ENCODE measurements at regions not wholly inside any gene's neighbourhood (a gene's known extent, or its start where the extent isn't known, plus 50 kb on each side); places are given as distances from the start of the nearest gene placed in this dataset.
"Not testable (repeated sequence)": the region's sequence is repeated elsewhere in the genome, so short reads cannot be mapped to it uniquely, and the experiment has no call there.

- DNase-seq: not testable (repeated sequence)
Measured at GRCh38 chr7:25602730-25603426, 374.6 kb upstream of the NPVF start.

GRCh38 chr7:25603427-25603740 is 375.1 kb upstream of the NPVF start:
- DNase-seq: not testable (repeated sequence)

GRCh38 chr7:25611196-25611595 is 382.9 kb upstream of the NPVF start:
- DNase-seq: no peak

- no peak for DNase-seq
Measured at GRCh38 chr7:25613912-25614311, 385.6 kb upstream of the NPVF start.

GRCh38 chr7:25614415-25614814 is 386.1 kb upstream of the NPVF start:
- DNase-seq: no peak

GRCh38 chr7:25615003-25615402 is 386.7 kb upstream of the NPVF start:
- DNase-seq: no peak

GRCh38 chr7:25615593-25615992 is 387.3 kb upstream of the NPVF start:
- DNase-seq: no peak

- DNase-seq: no peak
Measured at GRCh38 chr7:25617214-25617613, 388.9 kb upstream of the NPVF start.

GRCh38 chr7:25617673-25618072 is 389.4 kb upstream of the NPVF start:
- DNase-seq: no peak

GRCh38 chr7:25619381-25619780 is 391.1 kb upstream of the NPVF start:
- DNase-seq: no peak

GRCh38 chr7:25619963-25620799 is 391.9 kb upstream of the NPVF start:
- DNase-seq: no peak

- DNase-seq: no peak
Measured at GRCh38 chr7:25621993-25622392, 393.7 kb upstream of the NPVF start.

- DNase-seq: no peak
Measured at GRCh38 chr7:25622695-25623094, 394.4 kb upstream of the NPVF start.

- no peak for DNase-seq
Measured at GRCh38 chr7:25624051-25624450, 395.8 kb upstream of the NPVF start.

- DNase-seq: no peak
Measured at GRCh38 chr7:25624833-25625232, 396.5 kb upstream of the NPVF start.

GRCh38 chr7:25625306-25625992 is 397.2 kb upstream of the NPVF start:
- no peak for DNase-seq

- DNase-seq: no peak
Measured at GRCh38 chr7:25626451-25627131, 398.3 kb upstream of the NPVF start.

GRCh38 chr7:25628446-25628845 is 400.2 kb upstream of the NPVF start:
- no peak for DNase-seq

- no peak for DNase-seq
Measured at GRCh38 chr7:25632616-25633015, 404.3 kb upstream of the NPVF start.

GRCh38 chr7:25633426-25634036 is 405.2 kb upstream of the NPVF start:
- DNase-seq: no peak

- no peak for DNase-seq
Measured at GRCh38 chr7:25636168-25636567, 407.9 kb upstream of the NPVF start.

GRCh38 chr7:25636871-25637283 is 408.6 kb upstream of the NPVF start:
- DNase-seq: no peak

- DNase-seq: no peak
Measured at GRCh38 chr7:25638068-25638467, 409.8 kb upstream of the NPVF start.

Data from NCI-H748 treated with DMSO at 0.1 percent for 48 hours (cell line).